Mesenchymal stem cell (in vitro differentiated cells and primary cell): ENCODE measurements at regions not wholly inside any gene's neighbourhood (a gene's known extent, or its start where the extent isn't known, plus 50 kb on each side); places are given as distances from the start of the nearest gene placed in this dataset.

ENCODE experiments used
- DNase-seq: peaks from one replicate; pipeline ENCODE4 v3.0.0-alpha.2; 2013
- H2AFZ ChIP-seq: one replicate; pipeline ENCODE4 v1.6.1; 2013; ENCODE audit warnings: low read depth, mild to moderate bottlenecking, control low read depth, inconsistent platforms, low read length, moderate library complexity
- H2AK5ac ChIP-seq: 2 replicates; pipeline ENCODE4 v1.6.1; 2013; ENCODE audit warnings: low read length, moderate library complexity, mild to moderate bottlenecking, inconsistent platforms; ENCODE audit not compliant: severe bottlenecking
- H2BK120ac ChIP-seq: one replicate; pipeline ENCODE4 v1.6.1; 2013; ENCODE audit warnings: low read depth, mild to moderate bottlenecking, inconsistent platforms, low read length, moderate library complexity
- H2BK12ac ChIP-seq, 2 experiments: one replicate each; pipeline ENCODE4 v1.6.1; 2013; ENCODE audit warnings: inconsistent platforms in 2 of 2, low read length in 2 of 2, mild to moderate bottlenecking in 2 of 2, moderate library complexity in 2 of 2, control low read depth in 1 of 2
- H2BK15ac ChIP-seq: one replicate; pipeline ENCODE4 v1.6.1; 2013; ENCODE audit warnings: mild to moderate bottlenecking, low read depth, inconsistent platforms; ENCODE audit not compliant: poor library complexity, severe bottlenecking
- H2BK5ac ChIP-seq: 2 replicates; pipeline ENCODE4 v1.6.1; 2013; ENCODE audit warnings: low read depth, mild to moderate bottlenecking, low read length, control low read depth, inconsistent platforms; ENCODE audit not compliant: poor library complexity, severe bottlenecking
- H3K14ac ChIP-seq, 2 experiments: one replicate each; pipeline ENCODE4 v1.6.1; 2013; ENCODE audit warnings: inconsistent platforms in 2 of 2, low read length in 2 of 2, control low read depth in 1 of 2, mild to moderate bottlenecking in 1 of 2, moderate library complexity in 1 of 2
- H3K18ac ChIP-seq, 2 experiments: one replicate each; pipeline ENCODE4 v1.6.1; 2013; ENCODE audit warnings: inconsistent platforms in 2 of 2, low read length in 2 of 2, control low read depth in 1 of 2, low read depth in 1 of 2, mild to moderate bottlenecking in 1 of 2
- H3K23ac ChIP-seq, 2 experiments: one replicate each; pipeline ENCODE4 v1.6.1; 2013; ENCODE audit warnings: inconsistent platforms in 2 of 2, low read length in 2 of 2, mild to moderate bottlenecking in 2 of 2, moderate library complexity in 2 of 2, control low read depth in 1 of 2
- H3K27ac ChIP-seq: 2 replicates; pipeline ENCODE4 v1.5.1; 2013; ENCODE audit warnings: mild to moderate bottlenecking, moderate library complexity, low read length, control low read depth, inconsistent platforms; ENCODE audit not compliant: poor library complexity, severe bottlenecking
- H3K27me3 ChIP-seq, 2 experiments: 2 replicates each; pipeline versions ENCODE4 v1.6.1 to v1.7.0; 2013; ENCODE audit warnings: low read length in 2 of 2, mild to moderate bottlenecking in 2 of 2, moderate library complexity in 2 of 2, control low read depth in 1 of 2, inconsistent platforms in 1 of 2; ENCODE audit not compliant: control insufficient read depth in 1 of 2, insufficient read depth in 1 of 2
- H3K36me3 ChIP-seq, 2 experiments: 2 replicates each; pipeline versions ENCODE4 v1.6.1 to v1.7.0; 2013; ENCODE audit warnings: low read length in 2 of 2, control low read depth in 1 of 2, inconsistent platforms in 1 of 2, low read depth in 1 of 2, mild to moderate bottlenecking in 1 of 2; ENCODE audit not compliant: insufficient read depth in 2 of 2, control insufficient read depth in 1 of 2
- H3K4ac ChIP-seq, 2 experiments: one replicate each; pipeline ENCODE4 v1.6.1; 2013; ENCODE audit warnings: inconsistent platforms in 2 of 2, low read length in 2 of 2, mild to moderate bottlenecking in 2 of 2, moderate library complexity in 2 of 2, control low read depth in 1 of 2, low read depth in 1 of 2
- H3K4me1 ChIP-seq: 2 replicates; pipeline ENCODE4 v1.6.1; 2013; ENCODE audit warnings: low read depth, low read length, control low read depth; ENCODE audit not compliant: control insufficient read depth, insufficient read depth
- H3K4me2 ChIP-seq: 2 replicates; pipeline ENCODE4 v1.6.1; 2013; ENCODE audit warnings: low read length, mild to moderate bottlenecking, inconsistent platforms; ENCODE audit not compliant: poor library complexity, severe bottlenecking
- H3K4me3 ChIP-seq, 2 experiments: 2 replicates each; pipeline versions ENCODE4 v1.5.1 to v1.7.0; 2013; ENCODE audit warnings: low read length in 2 of 2, mild to moderate bottlenecking in 2 of 2, control low read depth in 1 of 2, low read depth in 1 of 2; ENCODE audit not compliant: insufficient read depth in 1 of 2
- H3K79me1 ChIP-seq: replicated peaks from 2 replicates; pipeline ENCODE4 v1.6.1; 2013; ENCODE audit warnings: mild to moderate bottlenecking, control low read depth, low read length, inconsistent platforms; ENCODE audit not compliant: poor library complexity, severe bottlenecking
- H3K9ac ChIP-seq: 2 replicates; pipeline ENCODE4 v1.7.0; 2013; ENCODE audit warnings: mild to moderate bottlenecking, low read length, moderate library complexity
- H3K9me3 ChIP-seq: 2 replicates; pipeline ENCODE4 v1.7.0; 2013; ENCODE audit warnings: mild to moderate bottlenecking, low read length; ENCODE audit not compliant: control insufficient read depth
- H4K8ac ChIP-seq: one replicate; pipeline ENCODE4 v1.6.1; 2013; ENCODE audit warnings: inconsistent platforms, mild to moderate bottlenecking, low read length, moderate library complexity
- H4K91ac ChIP-seq: one replicate; pipeline ENCODE4 v1.6.1; 2013; ENCODE audit warnings: mild to moderate bottlenecking, low read length, inconsistent platforms
- WGBS: methylation state at CpG from one replicate; pipeline ENCODE4 v1.1.7; 2013; ENCODE audit warnings: mixed read lengths; 5-methylcytosine and 5-hydroxymethylcytosine counted together

DNA sequence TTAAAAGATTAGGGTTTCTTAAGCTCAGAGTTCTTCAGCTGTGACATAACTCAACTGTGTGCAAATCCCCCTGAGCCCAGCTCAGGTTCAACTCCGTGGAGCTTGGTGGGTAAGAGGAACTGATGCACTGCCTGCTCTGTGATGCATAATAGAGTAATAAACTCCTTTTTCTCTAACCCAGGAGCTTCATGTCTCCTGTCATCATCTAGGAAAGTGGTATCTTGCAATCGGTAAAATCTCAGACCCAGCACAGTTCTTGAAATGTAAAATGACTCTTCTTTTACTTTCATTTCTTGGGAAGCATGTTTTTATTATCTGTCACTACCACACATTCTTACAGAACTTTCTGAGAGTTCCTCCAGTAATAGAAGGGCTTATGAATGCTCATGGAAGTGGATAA, 123.8 kb upstream of the PCDH9 start:
- no peaks in the 10 kb centered on the region for H3K4me1 ChIP-seq
- H3K79me1 ChIP-seq = no peaks in the 10 kb centered on the region
- no peak overlapping the region for H2AK5ac ChIP-seq
- H3K4me2 ChIP-seq = peak overlapping the region; percentile 56
- no peak overlapping the region for H3K18ac ChIP-seq
- no peak overlapping the region for H2BK5ac ChIP-seq
- peak overlapping the region; percentile 77 for H3K9ac ChIP-seq
- H2BK15ac ChIP-seq = no peak overlapping the region
- H3K27ac ChIP-seq = no peak overlapping the region
- H4K91ac ChIP-seq = no peak overlapping the region
- no peaks in the 10 kb centered on the region for H3K36me3 ChIP-seq
- no peaks in the 10 kb centered on the region for H3K9me3 ChIP-seq
- H3K4ac ChIP-seq = no peak overlapping the region
- WGBS = 76% methylated on average over 2 of the region's 2 CpGs
- H2BK120ac ChIP-seq = no peak overlapping the region
- no peak overlapping the region for H2BK12ac ChIP-seq
- no peak overlapping the region for H3K14ac ChIP-seq
- no peak overlapping the region for H2AFZ ChIP-seq
- H3K23ac ChIP-seq = no peak overlapping the region
- peak overlapping the region in 1 of 2 experiments; percentile 75 for H3K4me3 ChIP-seq
- peak; percentile 36 for DNase-seq
- H4K8ac ChIP-seq = no peak overlapping the region
- no peaks in the 10 kb centered on the region for H3K27me3 ChIP-seq

DNA sequence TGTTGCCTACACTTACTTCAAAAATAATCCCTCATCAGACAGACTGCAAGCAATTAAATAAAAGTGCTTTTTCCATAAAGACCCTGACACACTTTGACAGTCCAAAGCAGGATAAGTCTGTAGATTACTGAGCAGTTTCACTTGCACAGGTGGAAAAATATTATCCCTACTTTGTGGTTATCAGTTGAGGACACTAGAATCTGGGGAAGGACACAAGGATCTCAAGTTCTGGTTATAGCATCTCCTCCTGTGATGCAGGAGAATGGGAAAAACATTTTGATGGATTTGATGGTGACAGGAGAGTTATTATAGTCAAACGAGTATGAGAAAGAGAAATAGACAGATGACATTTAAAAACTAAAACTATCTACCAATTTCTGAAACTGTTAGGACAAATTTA, 122.9 kb upstream of the PCDH9 start:
- Histone ChIP-seq H3K27ac (no peak overlapping the region), H3K23ac (no peak overlapping the region), H4K91ac (no peak overlapping the region), H3K27me3 (no peaks in the 10 kb centered on the region), H3K79me1 (no peaks in the 10 kb centered on the region), H2BK15ac (no peak overlapping the region), H2AFZ (no peak overlapping the region), H3K9ac (no peak overlapping the region), H2AK5ac (no peak overlapping the region), H3K4me3 (no peak overlapping the region), H3K4me1 (no peaks in the 10 kb centered on the region), H3K4ac (no peak overlapping the region), H3K18ac (no peak overlapping the region), H3K4me2 (no peak overlapping the region), H3K9me3 (no peaks in the 10 kb centered on the region), H4K8ac (no peak overlapping the region), H2BK120ac (no peak overlapping the region), H2BK5ac (no peak overlapping the region), H3K36me3 (no peaks in the 10 kb centered on the region), H3K14ac (no peak overlapping the region), H2BK12ac (no peak overlapping the region)
- DNase-seq = no peak
- no CpG with 5 or more reads among the region's 1 CpG for WGBS

DNA sequence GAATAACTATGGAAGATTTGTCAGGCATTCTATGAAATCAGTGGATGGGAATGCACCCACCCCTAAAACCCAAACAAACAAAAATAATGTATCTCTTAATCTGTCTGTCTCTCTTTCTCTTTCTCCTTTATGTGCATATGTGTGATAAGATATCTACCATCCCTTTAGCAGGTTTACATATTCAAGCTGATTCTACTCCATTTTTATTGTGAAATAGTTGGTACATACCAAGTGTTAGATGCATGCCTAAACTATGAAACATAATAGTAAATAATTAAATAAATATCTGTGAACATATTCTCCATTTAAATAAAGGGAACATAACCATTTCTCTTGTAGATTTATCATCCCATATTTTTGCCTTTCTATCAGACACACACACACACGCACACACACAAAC, 121.8 kb upstream of the PCDH9 start:
- Histone ChIP-seq H3K18ac (no peak overlapping the region), H3K4me1 (no peaks in the 10 kb centered on the region), H3K27me3 (no peaks in the 10 kb centered on the region), H3K9ac (no peak overlapping the region), H3K14ac (no peak overlapping the region), H2BK5ac (no peak overlapping the region), H4K8ac (no peak overlapping the region), H3K27ac (no peak overlapping the region), H3K4me3 (no peak overlapping the region), H3K4ac (no peak overlapping the region), H2BK12ac (no peak overlapping the region), H3K9me3 (no peaks in the 10 kb centered on the region), H3K4me2 (no peak overlapping the region), H3K23ac (no peak overlapping the region), H2AFZ (no peak overlapping the region), H3K36me3 (no peaks in the 10 kb centered on the region), H2AK5ac (no peak overlapping the region), H2BK15ac (no peak overlapping the region), H2BK120ac (no peak overlapping the region), H3K79me1 (no peaks in the 10 kb centered on the region), H4K91ac (no peak overlapping the region)
- no CpG with 5 or more reads among the region's 1 CpG for WGBS
- no peak for DNase-seq

DNA sequence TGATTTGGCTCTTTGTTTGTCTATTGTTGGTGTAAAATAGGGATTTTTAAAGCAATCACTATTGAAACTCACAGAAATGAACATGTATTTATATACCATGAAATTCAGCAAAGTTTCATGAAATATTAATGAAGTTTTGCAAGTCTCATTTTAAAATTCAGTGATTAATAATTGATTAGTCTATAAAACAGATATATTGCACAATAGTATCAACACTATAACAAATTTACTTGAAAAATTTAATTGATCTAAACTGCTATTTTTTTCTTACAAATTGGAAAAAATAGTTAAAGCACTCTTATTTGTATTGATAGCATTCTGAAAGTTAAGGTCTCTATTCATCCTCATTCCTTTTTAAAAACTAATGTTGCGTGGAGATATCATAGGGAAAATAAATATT, 121.0 kb upstream of the PCDH9 start:
- Histone ChIP-seq H3K4me1 (no peaks in the 10 kb centered on the region), H2BK12ac (no peak overlapping the region), H3K4me2 (no peak overlapping the region), H3K79me1 (no peaks in the 10 kb centered on the region), H3K9me3 (no peaks in the 10 kb centered on the region), H2BK5ac (no peak overlapping the region), H3K4me3 (no peak overlapping the region), H3K27ac (no peak overlapping the region), H4K8ac (no peak overlapping the region), H4K91ac (no peak overlapping the region), H3K27me3 (no peaks in the 10 kb centered on the region), H3K36me3 (no peaks in the 10 kb centered on the region), H2BK120ac (no peak overlapping the region), H2AK5ac (no peak overlapping the region), H2AFZ (no peak overlapping the region), H3K14ac (no peak overlapping the region), H2BK15ac (no peak overlapping the region), H3K18ac (no peak overlapping the region), H3K9ac (no peak overlapping the region), H3K23ac (no peak overlapping the region), H3K4ac (no peak overlapping the region)
- DNase-seq = no peak
- WGBS = no CpG with 5 or more reads among the region's 1 CpG
